K562 (cell line): ENCODE measurements at regions not wholly inside any gene's neighbourhood (a gene's known extent, or its start where the extent isn't known, plus 50 kb on each side); places are given as distances from the start of the nearest gene placed in this dataset.

Experiments used
- ATAC-seq: fragments of 200-7000 bp; cut with Tn5 transposase; 3 replicates; pipeline ENCODE4 v1.9.1; 2020; ENCODE audit warnings: moderate library complexity
- BruUV-seq: library from RNA; stranded (reverse); fragments of 400-500 nt; replicated peaks from 2 replicates; lab custom pipeline; 2021; lab: Mats Ljungman, UMichigan
- CTCF ChIA-PET: fragments of 300-600 bp; formaldehyde crosslinking; extraction: SDS; loops from one replicate; lab custom pipeline; 2021; ENCODE audit warnings: low intra/inter-chr PET ratio; lab: Yijun Ruan, JAX
- POLR2A ChIA-PET: fragments of 300-600, 350-650 bp; sonication (Branson Sonifier 250); formaldehyde crosslinking; extraction: SDS; loops from one replicate; lab custom pipeline; 2021; ENCODE audit warnings: antibody characterized with exemption, inconsistent platforms; lab: Yijun Ruan, JAX
- DNase-seq, 4 experiments: peaks; one replicate each; pipeline versions ENCODE4 v3.0.0 to v3.0.0-alpha.2; 2011 to 2018; ENCODE audit warnings: low spot score in 3 of 4, mixed read lengths in 3 of 4; ENCODE audit errors: extremely low read depth in 1 of 4
- FAIRE-seq: peaks from 2 replicates; lab custom pipeline; 2011; peaks lifted over from hg19 to GRCh38; lab: Jason Lieb, UNC
- H2AFZ ChIP-seq: 2 replicates; pipeline ENCODE4 v1.6.0; 2011; ENCODE audit warnings: low read depth, low read length, control low read depth, inconsistent platforms
- H3K27ac ChIP-seq: fragments of 200-600 bp; 3 replicates; pipeline ENCODE4 v1.8.0; 2011; ENCODE audit warnings: low read depth, mild to moderate bottlenecking, control low read depth, inconsistent platforms, low read length, moderate library complexity, mixed read lengths; ENCODE audit errors: extremely low read depth
- H3K27me3 ChIP-seq, 2 experiments: fragments of 300-600 bp in 1 of 2; 2 replicates in 1 of 2; 3 replicates in 1 of 2; pipeline versions ENCODE4 v1.6.0 to v1.8.0; 2011; ENCODE audit warnings: inconsistent platforms in 2 of 2, low read length in 2 of 2, mild to moderate bottlenecking in 1 of 2, mixed read lengths in 1 of 2, moderate library complexity in 1 of 2; ENCODE audit not compliant: control insufficient read depth in 2 of 2, insufficient read depth in 2 of 2
- H3K36me3 ChIP-seq: fragments of 300-600 bp; 3 replicates; pipeline ENCODE4 v1.8.0; 2011; ENCODE audit warnings: mild to moderate bottlenecking, low read length, inconsistent platforms; ENCODE audit not compliant: control insufficient read depth, insufficient read depth
- H3K4me1 ChIP-seq, 2 experiments: fragments of 200-600 bp in 1 of 2; replicated peaks in 1 of 2; 2 replicates in 1 of 2; 3 replicates in 1 of 2; pipeline versions ENCODE4 v1.5.1 to v1.8.0; 2011; ENCODE audit warnings: inconsistent platforms in 2 of 2, low read length in 2 of 2, mild to moderate bottlenecking in 1 of 2, mixed read lengths in 1 of 2, moderate library complexity in 1 of 2; ENCODE audit not compliant: control insufficient read depth in 2 of 2, insufficient read depth in 2 of 2
- H3K4me2 ChIP-seq: 2 replicates; pipeline ENCODE4 v1.6.1; 2011; ENCODE audit warnings: low read length, control low read depth, inconsistent platforms, mixed read lengths; ENCODE audit not compliant: insufficient read depth
- H3K4me3 ChIP-seq: fragments of 200-600 bp; sonication (generic), shearing (Covaris generic); 2 replicates; pipeline ENCODE4 v1.5.1; 2016; ENCODE audit warnings: control low read depth, inconsistent platforms
- H3K79me2 ChIP-seq: fragments of 200-600 bp; 3 replicates; pipeline ENCODE4 v1.8.0; 2011; ENCODE audit warnings: low read length, inconsistent platforms; ENCODE audit not compliant: control insufficient read depth, insufficient read depth
- H3K9ac ChIP-seq, 2 experiments: 2 replicates each; pipeline versions ENCODE4 v1.6.0 to v1.6.1; 2011; ENCODE audit warnings: low read depth in 2 of 2, low read length in 2 of 2, control low read depth in 1 of 2, inconsistent platforms in 1 of 2, mild to moderate bottlenecking in 1 of 2, mixed read lengths in 1 of 2; ENCODE audit not compliant: insufficient read depth in 1 of 2
- H3K9me1 ChIP-seq: one replicate; pipeline ENCODE4 v1.6.0; 2011; ENCODE audit warnings: inconsistent platforms, mild to moderate bottlenecking, low read length, moderate library complexity; ENCODE audit not compliant: control insufficient read depth, insufficient read depth
- H3K9me3 ChIP-seq: replicated peaks from 2 replicates; pipeline ENCODE4 v1.5.1; 2011; ENCODE audit warnings: low read depth, low read length, inconsistent platforms; ENCODE audit not compliant: control insufficient read depth, insufficient read depth
- H4K20me1 ChIP-seq: replicated peaks from 2 replicates; pipeline ENCODE4 v1.6.1; 2011; ENCODE audit warnings: low read length, inconsistent platforms, mixed read lengths; ENCODE audit not compliant: control insufficient read depth, insufficient read depth
- CBX8 ChIP-seq: fragments of 200-600 bp; sonication (generic); IDR thresholded peaks from 2 replicates; pipeline ENCODE4 v1.6.1; 2012; ENCODE audit warnings: borderline replicate concordance, mixed run types, low read depth, mild to moderate bottlenecking, moderate library complexity, mixed read lengths, low read length, control low read depth, inconsistent platforms; ENCODE audit not compliant: poor library complexity, severe bottlenecking; ENCODE audit errors: extremely low read depth
- CTBP1 ChIP-seq: fragments of 450-650 bp; IDR thresholded peaks from 2 replicates; pipeline ENCODE4 v1.6.1; 2016; ENCODE audit warnings: borderline replicate concordance
- FIP1L1 ChIP-seq: fragments of 200-400 bp; formaldehyde crosslinking; IDR thresholded peaks from 2 replicates; pipeline ENCODE4 v1.6.1; 2018; ENCODE audit warnings: mild to moderate bottlenecking, low read depth, low read length; ENCODE audit not compliant: poor library complexity, severe bottlenecking
- FOS ChIP-seq: IDR thresholded peaks from 3 replicates; pipeline ENCODE4 v1.6.1; 2011; ENCODE audit not compliant: insufficient read length; ENCODE audit errors: extremely low read depth
- GTF2E2 ChIP-seq: fragments of 200-800 bp; sonication (Bioruptor generic); IDR thresholded peaks from 2 replicates; pipeline ENCODE4 v1.6.1; 2016; ENCODE audit warnings: missing genetic modification characterization, missing compliant biosample characterization
- LCOR ChIP-seq: sonication (generic); formaldehyde crosslinking; IDR thresholded peaks from 2 replicates; pipeline ENCODE4 v1.8.0; 2022; ENCODE audit warnings: mild to moderate bottlenecking, missing genetic modification reagents
- PATZ1 ChIP-seq: fragments of 250-450 bp; sonication (Bioruptor Pico); IDR thresholded peaks from 2 replicates; pipeline ENCODE4 v1.5.0; 2020; ENCODE audit warnings: mild to moderate bottlenecking, borderline replicate concordance
- PREB ChIP-seq: sonication (generic); formaldehyde crosslinking; IDR thresholded peaks from 2 replicates; pipeline ENCODE4 v1.8.1; 2023; ENCODE audit warnings: mild to moderate bottlenecking, missing genetic modification reagents
- RBM22 ChIP-seq: fragments of 200-400 bp; formaldehyde crosslinking; IDR thresholded peaks from 2 replicates; pipeline ENCODE4 v1.6.1; 2018; ENCODE audit warnings: low read length, low read depth; ENCODE audit not compliant: poor library complexity, severe bottlenecking
- SAFB2 ChIP-seq: fragments of 200-400 bp; formaldehyde crosslinking; IDR thresholded peaks from 2 replicates; pipeline ENCODE4 v1.6.1; 2018; ENCODE audit warnings: borderline replicate concordance, low read length, low read depth, moderate library complexity; ENCODE audit not compliant: severe bottlenecking
- SETDB1 ChIP-seq: IDR thresholded peaks from one replicate; pipeline ENCODE4 v1.6.1; 2012; ENCODE audit warnings: low read length, control low read depth, inconsistent platforms
- TAL1 ChIP-seq: fragments of 450-650 bp; IDR thresholded peaks from 2 replicates; pipeline ENCODE4 v1.6.1; 2016; ENCODE audit warnings: mild to moderate bottlenecking
- TOE1 ChIP-seq, 2 experiments: fragments of 450-650 bp in 1 of 2; sonication (generic) in 1 of 2; formaldehyde crosslinking in 1 of 2; IDR thresholded peaks; 2 replicates each; pipeline versions ENCODE4 v1.7.1 to v1.8.0; 2016 to 2022; ENCODE audit warnings: borderline replicate concordance in 2 of 2, mild to moderate bottlenecking in 2 of 2, antibody characterized with exemption in 1 of 2, inconsistent platforms in 1 of 2, low read depth in 1 of 2, missing genetic modification reagents in 1 of 2, moderate library complexity in 1 of 2
- ZBTB12 ChIP-seq: fragments of 250-450 bp; sonication (Bioruptor Pico); IDR thresholded peaks from 2 replicates; pipeline ENCODE4 v1.4.0; 2020
- ZNF324 ChIP-seq: fragments of 250-450 bp; sonication (Bioruptor Pico); IDR thresholded peaks from 2 replicates; pipeline ENCODE4 v1.4.0; 2020; ENCODE audit warnings: mild to moderate bottlenecking
- WGBS: fragments of 100-300 bp; shearing (Covaris generic); methylation state at CpG from one replicate; pipeline ENCODE4 v1.1.6; 2016; ENCODE audit warnings: low coverage, mixed read lengths; ENCODE audit not compliant: insufficient coverage; ENCODE audit errors: missing lambda C conversion rate; 5-methylcytosine and 5-hydroxymethylcytosine counted together
- in situ Hi-C: fragments of 300-500 bp; cut with MboI; formaldehyde crosslinking; loops from 4 replicates; pipeline ENCODE4 v1.15.0; 2018; ENCODE audit warnings: inconsistent platforms, mixed read lengths
- intact Hi-C: fragments of 100-400 bp; cut with micrococcal nuclease; formaldehyde crosslinking; loops from 2 replicates; pipeline ENCODE4 v1.14.2; 2022
- TF ChIP-seq, protein P1 (sequence below): sonication (generic); formaldehyde crosslinking; IDR thresholded peaks from 2 replicates; pipeline ENCODE4 v1.8.1; 2022; ENCODE audit warnings: missing genetic modification reagents

- no peak for DNase-seq
- H3K36me3 ChIP-seq: no peaks in the 10 kb centered on the region
- H4K20me1 ChIP-seq: no peaks in the 10 kb centered on the region; the same call in 1 of the 2 replicates
- CTCF ChIA-PET: no interaction called here
- H2AFZ ChIP-seq: no peak overlapping the region
- H3K9me1 ChIP-seq: no peaks in the 10 kb centered on the region
- H3K27ac ChIP-seq: no peak overlapping the region
- BruUV-seq: no TSS peak
- no peak for ATAC-seq
- POLR2A ChIA-PET: interaction anchor here (0.6 to 1.1 kb wide), 3 partner anchors 9 to 47 kb away, joined by 3 read pairs; no protein-coding TSS in a partner anchor
- H3K4me2 ChIP-seq: no peak overlapping the region
- in situ Hi-C loops (no loop called here), intact Hi-C loops (no loop called here)
- H3K27me3 ChIP-seq: peaks cover 3 to 23% of the 10 kb centered on the region in 2 experiments; a peak in 2 of 5 replicates
- 2% methylated on average over 5 of the region's 5 CpGs for WGBS
- H3K79me2 ChIP-seq: no peaks in the 10 kb centered on the region
- no peaks in the 10 kb centered on the region for H3K4me1 ChIP-seq
- no peaks in the 10 kb centered on the region for H3K9me3 ChIP-seq
- H3K4me3 ChIP-seq: no peak overlapping the region
- FAIRE-seq: no peak
- no peak overlapping the region for H3K9ac ChIP-seq
- TF ChIP-seq PATZ1 (CRISPR knock-in tag) (no peak), GTF2E2 (tag) (no peak), SETDB1 (no peak), ZNF324 (CRISPR knock-in tag) (no peak), CBX8 (no peak), PREB (no peak), TAL1 (no peak), ZBTB12 (CRISPR knock-in tag) (no peak), FIP1L1 (no peak), TOE1 (IDR thresholded peaks at IDR 0.05; ENCODE audit: borderline replicate concordance) (no peak), TOE1 (CRISPR knock-in tag; IDR thresholded peaks at IDR 0.05; ENCODE audit: borderline replicate concordance, low read depth) (no peak), FOS (no peak), CTBP1 (no peak), RBM22 (no peak), LCOR (CRISPR knock-in tag) (no peak), SAFB2 (no peak)
- TF ChIP-seq, protein P1, sequence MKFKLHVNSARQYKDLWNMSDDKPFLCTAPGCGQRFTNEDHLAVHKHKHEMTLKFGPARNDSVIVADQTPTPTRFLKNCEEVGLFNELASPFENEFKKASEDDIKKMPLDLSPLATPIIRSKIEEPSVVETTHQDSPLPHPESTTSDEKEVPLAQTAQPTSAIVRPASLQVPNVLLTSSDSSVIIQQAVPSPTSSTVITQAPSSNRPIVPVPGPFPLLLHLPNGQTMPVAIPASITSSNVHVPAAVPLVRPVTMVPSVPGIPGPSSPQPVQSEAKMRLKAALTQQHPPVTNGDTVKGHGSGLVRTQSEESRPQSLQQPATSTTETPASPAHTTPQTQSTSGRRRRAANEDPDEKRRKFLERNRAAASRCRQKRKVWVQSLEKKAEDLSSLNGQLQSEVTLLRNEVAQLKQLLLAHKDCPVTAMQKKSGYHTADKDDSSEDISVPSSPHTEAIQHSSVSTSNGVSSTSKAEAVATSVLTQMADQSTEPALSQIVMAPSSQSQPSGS: no peak
These were observed 63.3 kb downstream of the RHOU start for GRCh38 chr1:228798548-228798947.
